Gastroesophageal sphincter (tissue), 3 donors: ENCODE measurements at regions not wholly inside any gene's neighbourhood (a gene's known extent, or its start where the extent isn't known, plus 50 kb on each side); places are given as distances from the start of the nearest gene placed in this dataset.

ENCODE experiments used
- EP300 ChIP-seq: sonication (generic); formaldehyde crosslinking; IDR thresholded peaks from one replicate; pipeline ENCODE4 v1.6.1; 2017; ENCODE audit warnings: antibody characterized with exemption, mild to moderate bottlenecking
- POLR2A ChIP-seq, 2 donors: fragments of 450-650 bp; IDR thresholded peaks; one replicate each; pipeline ENCODE4 v1.6.1; 2017; ENCODE audit warnings: antibody characterized with exemption in 2 of 2, mild to moderate bottlenecking in 2 of 2, moderate library complexity in 1 of 2
- TF ChIP-seq, protein P1 (sequence below), 4 experiments: fragments of 200-600 bp in 2 of 4; fragments of 450-650 bp in 2 of 4; sonication (generic) in 1 of 4; IDR thresholded peaks; one replicate each; pipeline ENCODE4 v1.5.1; 2017 to 2019; ENCODE audit warnings: antibody characterized with exemption in 4 of 4, mild to moderate bottlenecking in 2 of 4, moderate library complexity in 2 of 4

DNA sequence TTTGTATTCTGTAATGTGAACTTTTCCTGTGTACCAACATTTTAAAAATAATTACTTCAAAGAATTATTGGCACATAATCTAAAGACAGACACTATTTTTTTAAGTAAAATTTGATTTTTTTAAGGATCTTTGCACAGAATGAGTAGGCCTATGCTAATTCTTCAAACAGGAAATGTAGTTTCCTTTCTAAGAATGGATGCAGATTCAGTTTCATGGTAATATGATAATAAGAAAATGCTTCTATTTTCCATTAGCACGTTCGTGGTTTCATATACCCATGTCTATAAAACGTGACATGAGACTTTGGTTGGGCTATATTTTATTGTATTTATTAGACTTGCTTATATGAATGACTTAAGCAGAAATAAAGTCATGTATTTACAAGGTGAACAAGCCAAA lies 191.8 kb upstream of the RBBP8 start:
- TF ChIP-seq, protein P1, sequence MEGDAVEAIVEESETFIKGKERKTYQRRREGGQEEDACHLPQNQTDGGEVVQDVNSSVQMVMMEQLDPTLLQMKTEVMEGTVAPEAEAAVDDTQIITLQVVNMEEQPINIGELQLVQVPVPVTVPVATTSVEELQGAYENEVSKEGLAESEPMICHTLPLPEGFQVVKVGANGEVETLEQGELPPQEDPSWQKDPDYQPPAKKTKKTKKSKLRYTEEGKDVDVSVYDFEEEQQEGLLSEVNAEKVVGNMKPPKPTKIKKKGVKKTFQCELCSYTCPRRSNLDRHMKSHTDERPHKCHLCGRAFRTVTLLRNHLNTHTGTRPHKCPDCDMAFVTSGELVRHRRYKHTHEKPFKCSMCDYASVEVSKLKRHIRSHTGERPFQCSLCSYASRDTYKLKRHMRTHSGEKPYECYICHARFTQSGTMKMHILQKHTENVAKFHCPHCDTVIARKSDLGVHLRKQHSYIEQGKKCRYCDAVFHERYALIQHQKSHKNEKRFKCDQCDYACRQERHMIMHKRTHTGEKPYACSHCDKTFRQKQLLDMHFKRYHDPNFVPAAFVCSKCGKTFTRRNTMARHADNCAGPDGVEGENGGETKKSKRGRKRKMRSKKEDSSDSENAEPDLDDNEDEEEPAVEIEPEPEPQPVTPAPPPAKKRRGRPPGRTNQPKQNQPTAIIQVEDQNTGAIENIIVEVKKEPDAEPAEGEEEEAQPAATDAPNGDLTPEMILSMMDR (IDR thresholded peaks at IDR 0.05) = no peak
- TF ChIP-seq POLR2A (IDR thresholded peaks at IDR 0.05) (no peak), EP300 (no peak)
